ENCODE measurements at regions not wholly inside any gene's neighbourhood (a gene's known extent, or its start where the extent isn't known, plus 50 kb on each side); places are given as distances from the start of the nearest gene placed in this dataset.

DNA sequence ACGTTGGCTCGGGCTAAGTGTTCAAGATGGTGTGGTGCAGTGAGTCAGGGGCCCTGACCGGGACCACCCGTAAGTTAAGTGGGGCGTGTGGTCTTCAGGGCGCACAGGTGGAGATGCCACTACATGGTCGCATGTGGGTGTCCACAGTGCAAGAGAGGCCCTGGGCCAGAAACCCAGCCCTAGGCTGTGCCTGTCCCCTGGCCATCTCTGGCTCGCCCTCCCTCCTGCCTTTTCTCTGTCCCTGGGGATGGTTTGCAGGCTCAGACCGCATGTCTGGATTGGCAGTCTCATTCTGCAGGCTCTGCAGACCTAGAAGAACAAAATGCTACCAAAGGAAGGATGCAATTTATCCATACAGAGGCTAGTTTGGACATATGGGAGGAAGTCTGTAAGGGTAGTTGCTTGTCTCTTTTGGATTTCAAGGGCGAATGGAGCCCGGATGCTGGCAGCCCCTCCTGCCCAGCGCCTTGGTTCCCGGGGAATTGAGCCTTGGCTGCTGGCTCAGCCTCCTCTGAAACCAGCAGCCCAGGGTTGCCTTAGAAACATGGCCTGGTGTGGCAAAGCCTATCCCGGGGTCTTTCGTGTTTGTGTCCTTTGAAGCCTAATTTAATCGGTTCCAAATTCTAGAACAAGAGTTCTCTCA lies 417.5 kb upstream of the HS6ST1 start:
- DNase-seq: no peak

- DNase-seq: peak; percentile 3
Measured at GRCh38 chr2:128736689-128737545, 418.2 kb upstream of the HS6ST1 start.

DNA sequence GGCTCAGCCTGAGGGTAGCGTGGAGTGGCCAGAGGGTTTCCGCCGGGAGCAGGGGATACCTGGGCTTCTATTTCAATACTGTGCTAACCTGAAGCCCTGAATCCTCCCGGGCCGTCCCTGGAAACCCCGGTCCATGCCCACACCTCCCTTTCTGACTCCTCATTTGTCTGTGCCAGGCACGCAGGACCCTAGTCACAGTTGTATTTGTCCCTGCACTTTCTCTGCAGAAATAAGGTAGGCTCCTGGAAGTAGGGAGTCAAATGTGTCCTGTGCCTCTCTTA lies 418.8 kb upstream of the HS6ST1 start:
- no peak for DNase-seq

DNA sequence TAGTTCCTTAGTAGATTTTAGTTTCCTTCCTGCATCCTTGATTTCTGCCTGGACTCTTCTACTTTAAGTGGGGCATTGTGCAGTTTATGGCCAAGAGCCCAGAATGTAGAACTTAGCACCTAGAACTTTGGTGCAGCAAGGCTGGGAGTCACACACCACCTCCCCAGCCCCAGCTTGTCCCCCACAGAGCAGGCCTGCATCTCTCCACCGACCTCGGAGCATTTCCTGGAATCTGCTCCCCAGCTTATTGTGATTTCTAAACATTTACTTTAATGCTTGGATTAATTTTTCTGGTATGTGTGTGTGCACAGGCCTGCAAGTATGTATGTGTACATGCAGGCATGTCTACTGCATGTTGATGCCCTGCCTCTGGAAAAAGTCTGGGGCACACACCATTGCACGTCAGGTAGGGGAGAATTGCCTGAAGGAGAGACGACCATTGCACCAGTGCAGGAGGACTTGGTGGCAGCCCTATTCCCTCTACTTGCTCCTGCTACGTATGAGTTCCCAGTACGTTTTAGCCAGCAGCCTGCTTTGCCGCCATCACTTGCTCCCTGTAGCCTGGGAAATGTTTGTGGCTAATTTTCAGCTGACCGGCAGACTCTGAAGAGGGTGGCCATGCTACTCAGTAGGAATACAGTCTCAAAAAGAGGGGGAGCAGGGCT lies 419.9 kb upstream of the HS6ST1 start:
- DNase-seq: no peak

DNA sequence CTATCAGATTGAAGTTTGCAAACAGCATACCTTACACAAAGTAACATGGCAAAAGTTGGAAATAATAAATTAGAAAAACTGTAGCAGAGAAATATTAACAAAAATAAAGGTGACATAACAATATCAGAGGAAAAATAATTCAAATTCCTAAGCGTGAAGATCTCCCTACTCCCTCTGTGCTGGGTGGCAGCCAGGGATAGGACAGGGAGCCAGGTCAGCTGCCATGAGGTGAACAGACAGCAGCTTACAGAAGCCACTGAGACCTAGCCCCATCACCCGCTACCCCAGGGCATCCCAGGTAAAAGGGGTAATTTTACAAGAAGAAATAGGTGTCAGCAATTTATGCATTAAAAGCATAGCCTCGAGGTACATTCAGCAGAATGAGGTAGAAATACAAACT lies 423.8 kb upstream of the HS6ST1 start:
- DNase-seq: no peak

GRCh38 chr2:128745946-128746345 lies 427.3 kb upstream of the HS6ST1 start:
- no peak for DNase-seq

DNA sequence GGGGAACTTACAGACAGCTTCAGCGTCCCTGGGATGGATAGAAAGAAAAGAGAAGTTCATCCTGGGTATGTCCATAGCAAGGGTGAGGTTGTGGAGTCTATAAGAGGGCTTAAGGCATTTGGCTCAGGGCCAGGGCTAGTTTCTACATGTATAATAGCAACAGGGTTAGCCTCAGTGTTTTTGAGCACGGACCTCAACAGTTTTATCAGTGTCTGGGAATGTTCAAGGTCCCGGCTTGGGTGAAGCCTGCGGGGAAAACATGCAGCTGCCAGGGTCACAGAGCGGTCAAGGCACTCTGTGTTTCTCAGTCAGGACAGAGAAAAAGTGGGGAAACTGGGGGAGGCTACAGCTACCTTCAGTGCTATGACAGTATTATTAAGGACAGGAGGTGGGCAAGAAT lies 427.7 kb upstream of the HS6ST1 start:
- DNase-seq: no peak

- no peak for DNase-seq
Measured at GRCh38 chr2:128748336-128748735, 429.7 kb upstream of the HS6ST1 start.

DNA sequence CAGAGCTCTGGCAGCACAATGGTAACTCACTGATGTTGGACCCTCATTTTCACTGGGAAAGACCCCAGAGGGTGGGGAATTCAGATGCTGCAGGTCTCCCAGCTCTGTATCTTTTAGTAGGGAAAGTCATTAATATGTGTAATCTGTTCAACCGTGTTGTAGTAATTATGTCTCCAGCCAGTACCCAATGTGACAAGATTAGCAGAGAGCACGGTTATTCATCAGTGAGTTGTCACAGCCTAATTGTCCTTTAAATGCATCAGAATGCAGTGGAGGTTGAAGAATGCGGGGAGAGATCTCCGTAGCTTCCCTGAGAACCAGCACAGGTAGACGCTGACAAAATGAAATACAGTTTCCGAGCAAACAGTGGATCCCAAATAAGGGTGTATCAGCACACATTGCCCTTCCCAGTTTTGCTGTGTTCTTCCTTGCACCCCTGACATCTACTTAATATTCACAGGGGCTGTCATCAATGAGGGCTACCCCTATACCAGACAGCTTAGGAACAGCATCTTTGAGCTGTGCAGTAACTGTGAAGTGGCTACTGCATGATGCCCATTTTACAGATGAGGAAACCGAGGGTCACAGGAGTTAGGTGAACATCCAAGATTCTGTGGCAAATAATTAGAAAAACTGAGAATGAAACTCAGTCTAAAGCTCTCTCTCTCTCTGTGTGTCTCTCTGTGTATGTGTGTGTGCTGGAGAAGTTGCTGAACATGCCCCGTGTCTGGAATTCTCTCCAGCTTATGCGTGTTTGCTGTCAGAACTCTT lies 430.4 kb upstream of the HS6ST1 start:
- no peak for DNase-seq

GRCh38 chr2:128750328-128751165 lies 431.9 kb upstream of the HS6ST1 start:
- DNase-seq: no peak

- no peak for DNase-seq
Measured at GRCh38 chr2:128751746-128752145, 433.1 kb upstream of the HS6ST1 start.

GRCh38 chr2:128752691-128753263 lies 434.1 kb upstream of the HS6ST1 start:
- no peak for DNase-seq

DNA sequence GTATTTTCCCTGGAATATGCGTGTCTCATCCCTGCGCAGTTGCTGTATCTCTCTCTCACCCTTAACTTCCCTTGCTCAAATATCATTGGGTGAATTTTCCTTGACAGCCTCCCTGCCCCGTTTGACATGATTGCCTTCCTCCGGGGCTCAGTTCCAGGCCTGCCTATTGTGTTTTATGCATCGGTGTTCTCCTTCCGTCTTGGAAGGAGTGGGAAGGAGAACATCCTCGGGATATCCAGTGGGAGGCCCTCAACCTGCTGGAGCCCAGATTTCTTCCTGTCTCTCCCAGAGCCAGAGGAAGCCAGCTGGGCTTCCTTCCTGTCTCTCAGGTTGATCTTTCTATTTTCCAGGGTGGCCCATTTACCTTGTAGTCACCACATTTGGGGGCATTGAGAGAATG lies 434.7 kb upstream of the HS6ST1 start:
- no peak for DNase-seq

GRCh38 chr2:128753800-128754199 lies 435.1 kb upstream of the HS6ST1 start:
- DNase-seq: no peak

DNA sequence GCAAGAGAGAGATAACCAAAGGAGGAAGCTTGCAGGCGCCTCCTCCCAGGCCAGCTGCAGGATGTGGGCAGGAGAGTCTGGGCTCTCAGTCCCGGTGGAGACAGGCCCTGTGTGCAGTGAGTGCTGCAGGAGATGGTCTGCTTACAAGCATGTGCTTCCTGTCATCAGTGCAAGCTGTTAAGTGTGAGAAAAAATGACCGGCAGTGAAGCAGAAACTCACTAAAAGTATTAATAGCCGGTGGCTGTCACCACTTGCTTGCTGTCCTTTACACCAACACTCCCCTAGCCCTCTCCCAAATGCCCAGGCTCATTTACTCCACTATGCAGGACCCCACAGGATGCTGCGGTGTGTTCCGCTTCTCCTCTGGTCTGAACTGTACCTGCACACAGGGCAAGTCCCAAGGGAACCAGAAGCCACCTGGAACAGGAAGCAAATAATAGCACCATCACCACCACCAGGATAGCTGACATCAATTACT lies 435.6 kb upstream of the HS6ST1 start:
- no peak for DNase-seq

- DNase-seq: no peak
Measured at GRCh38 chr2:128755695-128756364, 437.2 kb upstream of the HS6ST1 start.

GRCh38 chr2:128756365-128756717 lies 437.7 kb upstream of the HS6ST1 start:
- no peak for DNase-seq

DNA sequence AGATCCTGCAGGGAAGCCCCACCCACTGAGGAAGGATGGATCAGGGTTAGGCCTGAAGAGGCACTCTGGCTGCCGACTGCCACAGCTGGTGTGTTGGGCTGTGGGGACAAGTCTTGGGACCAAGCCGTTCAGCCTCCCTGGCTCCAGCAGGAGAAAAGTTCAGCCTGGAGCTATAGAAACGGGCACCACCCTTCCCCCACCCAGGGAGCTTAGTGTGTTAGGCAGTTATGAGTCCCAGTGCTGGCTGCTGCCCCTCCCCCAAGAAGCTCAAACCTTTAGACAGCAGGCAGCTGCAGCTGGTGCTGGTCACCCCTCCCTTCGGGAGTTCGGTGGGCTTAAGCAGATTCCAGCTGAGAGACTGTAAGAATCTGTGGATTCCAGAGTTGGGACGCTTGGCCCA lies 447.1 kb upstream of the HS6ST1 start:
- no peak for DNase-seq

GRCh38 chr2:128768041-128768440 lies 449.4 kb upstream of the HS6ST1 start:
- no peak for DNase-seq

DNA sequence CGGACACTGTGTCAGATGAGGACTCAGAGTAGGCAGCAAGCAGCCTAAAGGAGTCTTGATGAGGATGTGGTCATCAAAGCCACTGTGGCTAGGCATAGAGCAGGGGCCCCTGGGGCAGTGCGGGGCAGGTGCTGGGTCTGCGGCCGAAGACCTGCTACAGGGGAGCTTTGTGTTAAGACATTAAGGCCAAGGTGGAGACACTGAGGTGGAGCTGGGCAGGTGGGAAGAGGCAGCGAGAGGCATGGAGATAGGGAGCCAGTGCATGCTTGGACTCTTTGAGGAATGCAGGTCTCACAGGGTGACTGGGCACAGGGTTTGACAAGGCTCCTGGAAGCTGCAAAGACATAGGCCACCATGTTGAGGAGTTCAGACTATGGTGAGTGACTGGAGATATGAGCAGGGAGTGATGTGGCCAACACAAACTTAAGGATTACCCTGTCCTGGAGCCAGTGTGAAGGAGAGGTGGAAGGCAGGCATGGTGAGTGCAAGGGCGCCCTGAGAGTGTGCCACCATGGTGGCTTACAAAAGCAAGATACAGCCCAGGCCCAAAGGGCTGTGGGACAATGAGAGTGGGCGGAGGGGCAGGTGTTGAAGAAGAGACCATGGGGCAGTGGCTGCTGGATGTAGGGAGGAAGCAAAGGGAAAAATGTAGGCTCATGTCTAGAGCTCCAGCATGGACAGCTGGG lies 450.9 kb upstream of the HS6ST1 start:
- DNase-seq: no peak

Data from HCEC 1CT (cell line).